GM12874 (cell line): ENCODE measurements at regions not wholly inside any gene's neighbourhood (a gene's known extent, or its start where the extent isn't known, plus 50 kb on each side); places are given as distances from the start of the nearest gene placed in this dataset.

Experiments
- TF ChIP-seq, protein P1 (sequence below): IDR thresholded peaks from 2 replicates; pipeline ENCODE4 v1.5.1; 2011; ENCODE audit warnings: low read depth, mild to moderate bottlenecking, control low read depth, low read length, moderate library complexity; ENCODE audit not compliant: insufficient read depth

DNA sequence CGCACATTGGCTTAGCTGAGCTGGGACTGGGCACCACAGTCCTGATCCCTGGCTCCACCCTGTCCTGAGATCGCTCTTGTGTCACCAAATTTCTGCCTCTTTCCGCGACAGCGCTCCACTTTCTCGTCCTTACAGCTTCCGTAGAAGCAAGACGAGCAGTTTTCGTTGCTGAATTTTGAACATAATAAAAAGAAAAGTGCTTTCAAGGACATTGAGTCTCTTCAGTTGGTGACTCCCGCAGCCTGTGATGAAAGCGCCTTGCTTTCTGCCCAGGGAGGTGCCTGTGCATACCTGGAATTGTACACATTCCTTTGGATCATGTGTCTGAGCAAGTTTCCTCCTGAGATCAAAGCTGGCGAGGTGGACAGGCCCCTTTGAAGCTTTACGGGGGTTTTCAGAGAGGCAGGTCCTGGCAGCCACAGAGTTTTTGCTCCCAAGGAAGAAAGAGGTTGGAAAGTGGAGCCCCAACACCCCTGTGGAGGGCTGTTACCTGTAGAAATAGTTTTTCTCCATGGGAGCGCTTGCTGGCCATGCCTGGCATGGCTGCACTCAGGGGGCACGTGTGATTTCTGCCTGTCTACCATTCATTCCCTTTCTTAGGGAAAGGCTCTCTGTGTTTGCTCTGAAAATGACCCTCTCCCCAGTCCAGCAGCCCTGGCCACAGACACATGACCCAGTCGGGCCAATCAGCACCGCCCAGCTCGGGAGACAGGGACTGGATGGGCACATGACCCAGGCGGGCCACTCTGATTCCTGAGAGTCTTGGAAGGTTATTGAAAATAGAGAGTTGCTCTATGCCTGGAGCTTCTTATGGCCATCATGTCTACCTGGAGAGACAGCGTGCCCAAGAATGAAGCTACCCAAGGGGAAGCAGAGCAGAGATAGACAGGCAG, 115.6 kb upstream of the OTOS start:
- TF ChIP-seq, protein P1, sequence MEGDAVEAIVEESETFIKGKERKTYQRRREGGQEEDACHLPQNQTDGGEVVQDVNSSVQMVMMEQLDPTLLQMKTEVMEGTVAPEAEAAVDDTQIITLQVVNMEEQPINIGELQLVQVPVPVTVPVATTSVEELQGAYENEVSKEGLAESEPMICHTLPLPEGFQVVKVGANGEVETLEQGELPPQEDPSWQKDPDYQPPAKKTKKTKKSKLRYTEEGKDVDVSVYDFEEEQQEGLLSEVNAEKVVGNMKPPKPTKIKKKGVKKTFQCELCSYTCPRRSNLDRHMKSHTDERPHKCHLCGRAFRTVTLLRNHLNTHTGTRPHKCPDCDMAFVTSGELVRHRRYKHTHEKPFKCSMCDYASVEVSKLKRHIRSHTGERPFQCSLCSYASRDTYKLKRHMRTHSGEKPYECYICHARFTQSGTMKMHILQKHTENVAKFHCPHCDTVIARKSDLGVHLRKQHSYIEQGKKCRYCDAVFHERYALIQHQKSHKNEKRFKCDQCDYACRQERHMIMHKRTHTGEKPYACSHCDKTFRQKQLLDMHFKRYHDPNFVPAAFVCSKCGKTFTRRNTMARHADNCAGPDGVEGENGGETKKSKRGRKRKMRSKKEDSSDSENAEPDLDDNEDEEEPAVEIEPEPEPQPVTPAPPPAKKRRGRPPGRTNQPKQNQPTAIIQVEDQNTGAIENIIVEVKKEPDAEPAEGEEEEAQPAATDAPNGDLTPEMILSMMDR: no peak

DNA sequence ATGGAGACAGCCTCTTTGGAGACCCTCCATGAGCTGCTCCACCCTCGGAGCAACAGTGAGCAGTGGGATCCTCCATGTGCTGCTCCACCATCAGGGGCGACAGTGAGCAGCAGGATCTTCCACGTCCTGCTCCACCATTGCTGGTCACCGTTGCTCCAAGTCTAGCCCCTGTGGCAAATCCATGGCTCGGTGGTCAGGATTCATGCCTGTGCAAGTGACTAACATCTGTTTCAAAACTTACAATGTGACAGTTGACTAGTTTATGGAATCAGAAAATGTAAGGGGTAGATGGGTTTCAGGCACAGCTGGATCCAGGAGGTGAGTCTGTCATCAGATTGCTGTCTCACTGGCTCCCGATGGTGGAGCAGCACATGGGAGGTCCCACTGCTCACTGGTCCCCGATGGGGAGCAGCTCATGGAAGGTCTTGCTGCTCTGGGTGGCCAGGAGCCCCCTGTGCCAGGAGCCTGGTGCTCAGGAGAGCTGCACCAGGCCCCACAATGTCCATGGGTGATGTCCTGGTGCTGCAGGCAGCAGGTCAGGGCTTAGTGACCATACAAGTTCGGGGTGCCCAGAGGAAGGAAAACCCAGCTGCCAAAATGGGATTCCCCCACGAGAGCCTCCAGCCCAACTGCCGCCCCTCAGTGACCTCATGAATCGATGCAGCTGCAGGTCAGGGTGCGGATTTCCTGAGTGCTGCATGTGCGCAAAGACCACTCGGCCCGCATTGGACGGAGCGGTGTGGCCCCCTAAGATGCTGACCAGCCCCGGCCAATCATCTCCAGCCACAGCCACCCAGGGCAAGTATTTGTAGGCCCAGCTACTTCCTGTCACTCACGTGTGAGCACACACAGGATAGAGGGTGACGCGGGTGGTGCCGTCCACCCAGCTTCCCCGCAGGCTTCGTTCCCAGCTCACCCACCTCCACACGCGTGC, 116.5 kb upstream of the OTOS start:
- TF ChIP-seq, protein P1: no peak

DNA sequence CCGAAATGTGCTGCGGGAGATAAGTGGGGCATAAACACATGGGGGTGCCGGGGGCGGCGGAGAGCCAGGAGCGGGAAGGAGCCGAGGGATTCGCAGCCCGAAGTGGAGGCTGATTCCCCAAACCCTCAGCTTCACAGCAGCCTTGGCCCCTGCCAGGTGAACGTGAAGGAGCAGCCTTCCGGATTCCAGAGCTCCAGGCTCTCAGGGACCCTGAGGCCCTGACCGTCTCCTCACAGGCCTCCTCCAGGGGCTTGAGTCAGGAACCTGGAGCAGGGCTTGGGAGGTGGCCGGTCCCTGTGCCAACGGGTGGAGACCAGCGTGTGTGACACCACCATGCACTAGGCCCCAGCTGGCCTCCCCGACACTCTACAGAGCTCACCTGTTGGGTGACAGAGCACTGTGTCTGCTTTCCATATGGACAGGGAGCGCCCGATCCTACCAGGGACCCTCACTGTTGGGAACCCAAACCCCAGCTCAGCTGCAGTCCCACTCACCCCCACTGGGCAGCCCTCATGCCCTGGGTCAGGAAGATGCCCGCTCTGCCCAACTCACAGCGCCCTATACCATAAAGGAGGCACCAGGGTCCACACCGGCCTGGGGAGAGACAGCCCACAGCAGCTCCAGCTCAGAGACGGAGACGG, 117.6 kb upstream of the OTOS start:
- TF ChIP-seq, protein P1: no peak

DNA sequence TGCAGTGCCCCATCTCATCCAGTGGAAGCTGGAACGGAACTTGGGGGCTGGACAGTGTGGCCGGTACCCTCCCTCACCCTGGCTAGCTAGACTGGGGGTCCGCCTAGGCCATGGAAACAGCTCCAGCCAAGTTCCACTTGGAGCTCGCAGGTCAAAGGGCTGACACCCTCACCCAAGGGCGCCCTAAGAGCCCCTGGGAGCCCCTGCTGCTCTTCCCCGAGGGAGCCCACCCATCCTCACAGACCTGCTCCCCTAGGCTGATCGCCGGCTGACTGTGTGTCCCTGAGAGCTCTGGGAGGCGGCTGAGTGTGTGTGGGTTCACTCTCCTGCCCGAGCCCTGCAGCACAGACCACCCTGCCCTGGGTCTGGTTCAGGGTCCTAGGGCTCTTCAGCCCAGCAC, 118.2 kb upstream of the OTOS start:
- TF ChIP-seq, protein P1: no peak

DNA sequence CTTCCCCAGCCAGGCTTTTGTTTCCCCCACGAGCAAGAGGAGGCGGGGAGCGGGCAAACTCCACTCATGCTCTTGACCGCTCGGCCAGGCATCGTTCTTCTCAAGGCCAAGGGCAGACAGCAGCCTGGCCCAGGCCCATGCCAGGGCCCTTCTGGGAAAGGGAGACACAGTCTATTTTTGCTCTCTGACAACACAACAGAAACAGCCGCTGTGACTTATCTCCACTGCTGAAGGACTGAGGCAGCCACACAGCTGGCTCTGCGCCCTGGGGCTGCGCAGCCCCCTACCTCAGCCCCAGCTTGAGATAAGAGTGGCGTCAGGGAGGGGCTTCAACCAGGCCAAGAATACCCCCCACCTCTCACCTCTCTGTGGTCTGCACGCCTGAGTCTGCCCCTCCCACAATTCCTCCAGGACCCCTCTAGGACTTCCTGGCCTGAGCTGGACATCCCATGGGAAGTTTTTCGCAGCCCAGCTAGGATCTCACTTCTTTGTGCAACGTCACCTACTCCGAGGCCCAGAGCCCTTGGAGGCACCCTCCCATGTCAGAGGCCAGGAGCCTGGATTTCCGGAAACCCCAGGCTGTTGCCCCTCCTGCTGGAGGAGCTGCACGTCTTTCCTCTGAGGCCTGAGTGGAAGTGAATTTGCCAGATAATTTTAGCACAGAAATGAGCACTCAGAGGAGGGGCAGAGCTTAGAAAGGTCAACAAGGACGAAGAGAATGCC, 118.9 kb upstream of the OTOS start:
- TF ChIP-seq, protein P1: no peak

DNA sequence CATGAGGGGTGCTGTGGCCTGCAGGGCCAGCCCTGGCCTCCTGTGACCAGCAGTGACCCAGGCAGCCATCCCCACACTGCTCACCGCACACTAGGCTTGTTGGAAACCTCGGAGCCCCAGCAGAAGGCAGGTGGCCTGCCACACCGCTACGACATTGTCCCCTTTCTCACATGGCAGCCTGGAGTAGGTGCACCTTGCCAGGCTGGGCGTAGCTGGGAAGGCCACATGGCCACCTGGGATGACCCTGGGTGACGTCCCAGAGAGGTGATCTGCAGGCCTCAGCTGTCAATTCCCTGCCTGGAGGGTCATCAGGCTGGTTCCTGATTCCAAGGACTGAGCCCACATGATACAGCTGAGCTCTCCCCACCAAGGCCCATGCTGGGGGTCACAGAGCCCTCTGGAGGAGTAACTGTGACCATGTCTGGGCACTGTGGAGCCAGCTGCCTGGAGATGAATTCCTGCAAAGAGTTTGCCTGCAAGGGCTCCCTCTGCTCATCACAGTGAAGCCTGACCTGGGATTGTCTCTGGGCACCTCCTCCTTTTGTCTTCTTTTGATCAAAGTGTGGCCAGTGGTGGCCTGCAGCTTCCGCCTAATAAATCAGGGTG, 119.6 kb upstream of the OTOS start:
- TF ChIP-seq, protein P1: no peak
